PC-9 (cell line): ENCODE measurements at regions not wholly inside any gene's neighbourhood (a gene's known extent, or its start where the extent isn't known, plus 50 kb on each side); places are given as distances from the start of the nearest gene placed in this dataset.

ENCODE experiments used
- BruUV-seq: library from RNA; stranded (reverse); fragments of 400-500 nt; replicated peaks from 2 replicates; lab custom pipeline; 2021; lab: Mats Ljungman, UMichigan
- CTCF ChIA-PET: fragments of 300-600 bp; sonication (Branson Sonifier 250); formaldehyde crosslinking; loops from one replicate; lab custom pipeline; 2022; ENCODE audit warnings: antibody characterized with exemption; lab: Charles Lee
- POLR2A ChIA-PET: fragments of 300-600 bp; sonication (Branson Sonifier 250); formaldehyde crosslinking; loops from one replicate; lab custom pipeline; 2022; ENCODE audit warnings: antibody characterized with exemption; ENCODE audit not compliant: unreplicated experiment; lab: Charles Lee
- DNase-seq, 2 experiments: peaks; one replicate each; pipeline versions ENCODE4 v3.0.0 to v3.0.0-alpha.2; 2015 to 2022; ENCODE audit warnings: mixed read lengths in 1 of 2
- H2AFZ ChIP-seq: fragments of 200-600 bp; sonication (generic); 2 replicates; pipeline ENCODE4 v1.8.1; 2017; ENCODE audit warnings: antibody characterized with exemption
- H3F3A ChIP-seq: fragments of 200-600 bp; sonication (generic); 2 replicates; pipeline ENCODE4 v1.8.1; 2017; ENCODE audit warnings: antibody characterized with exemption, mild to moderate bottlenecking, low read depth; ENCODE audit not compliant: insufficient read depth
- H3K27ac ChIP-seq: fragments of 200-600 bp; sonication (generic); 2 replicates; pipeline ENCODE4 v1.6.1; 2016; ENCODE audit warnings: mixed run types
- H3K27me3 ChIP-seq: fragments of 200-600 bp; sonication (generic); 2 replicates; pipeline ENCODE4 v1.6.1; 2016; ENCODE audit warnings: low read depth, mixed run types; ENCODE audit not compliant: insufficient read depth
- H3K36me3 ChIP-seq: fragments of 200-600 bp; sonication (generic); 2 replicates; pipeline ENCODE4 v1.6.1; 2016; ENCODE audit warnings: low read depth, mixed run types
- H3K4me1 ChIP-seq: fragments of 200-600 bp; sonication (generic); replicated peaks from 2 replicates; pipeline ENCODE4 v1.6.1; 2016; ENCODE audit warnings: mixed run types; ENCODE audit not compliant: insufficient read depth
- H3K4me2 ChIP-seq: fragments of 200-600 bp; sonication (generic); 2 replicates; pipeline ENCODE4 v1.6.1; 2017; ENCODE audit warnings: mixed run types
- H3K4me3 ChIP-seq: fragments of 200-600 bp; sonication (generic); 2 replicates; pipeline ENCODE4 v1.6.1; 2016; ENCODE audit warnings: mixed run types
- H3K79me2 ChIP-seq: fragments of 200-600 bp; sonication (generic); 2 replicates; pipeline ENCODE4 v1.6.1; 2017; ENCODE audit warnings: low read depth, mixed run types
- H3K9me2 ChIP-seq: fragments of 200-600 bp; sonication (generic); 2 replicates; pipeline ENCODE4 v1.8.1; 2017; ENCODE audit warnings: mild to moderate bottlenecking; ENCODE audit not compliant: insufficient read depth
- H3K9me3 ChIP-seq: fragments of 200-600 bp; sonication (generic); 2 replicates; pipeline ENCODE4 v1.8.1; 2016; ENCODE audit warnings: low read depth; ENCODE audit not compliant: insufficient read depth
- H4K20me1 ChIP-seq: fragments of 200-600 bp; sonication (generic); 2 replicates; pipeline ENCODE4 v1.8.1; 2017; ENCODE audit not compliant: insufficient read depth
- EZH2 ChIP-seq: fragments of 200-600 bp; sonication (generic); IDR thresholded peaks from 2 replicates; pipeline ENCODE4 v1.8.0; 2017; ENCODE audit warnings: antibody characterized with exemption, low read depth
- intact Hi-C: fragments of 100-400 bp; cut with micrococcal nuclease; formaldehyde crosslinking; loops from one replicate; pipeline ENCODE4 v1.10.0; 2022; ENCODE audit not compliant: unreplicated experiment
- TF ChIP-seq, protein P1 (sequence below): fragments of 200-600 bp; sonication (generic); conservative IDR thresholded peaks from 2 replicates; pipeline ENCODE4 v1.6.1; 2017; ENCODE audit warnings: mixed run types, antibody characterized with exemption, mild to moderate bottlenecking, moderate library complexity

DNA sequence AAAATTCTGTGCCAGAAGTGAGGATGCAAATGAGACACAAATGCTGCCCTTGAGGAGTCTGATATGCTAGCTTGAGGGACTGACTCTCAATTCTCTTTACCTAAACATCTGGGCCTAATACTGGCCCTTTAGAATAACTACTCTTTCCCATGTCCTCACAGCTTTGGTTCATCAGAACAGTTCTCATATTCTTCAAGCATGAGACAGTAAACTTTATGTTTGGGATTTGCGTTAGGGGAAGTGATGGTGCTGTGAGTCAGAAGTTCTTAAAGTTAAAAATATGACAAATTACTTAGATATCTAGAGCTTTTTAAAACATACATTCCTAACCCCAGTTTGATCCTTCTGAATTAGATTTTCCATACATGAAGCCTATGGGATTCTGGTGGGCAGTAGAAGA lies 665.0 kb upstream of the RGMB start:
- intact Hi-C loops, result no loop called here
- no peak overlapping the region for H3K4me2 ChIP-seq

DNA sequence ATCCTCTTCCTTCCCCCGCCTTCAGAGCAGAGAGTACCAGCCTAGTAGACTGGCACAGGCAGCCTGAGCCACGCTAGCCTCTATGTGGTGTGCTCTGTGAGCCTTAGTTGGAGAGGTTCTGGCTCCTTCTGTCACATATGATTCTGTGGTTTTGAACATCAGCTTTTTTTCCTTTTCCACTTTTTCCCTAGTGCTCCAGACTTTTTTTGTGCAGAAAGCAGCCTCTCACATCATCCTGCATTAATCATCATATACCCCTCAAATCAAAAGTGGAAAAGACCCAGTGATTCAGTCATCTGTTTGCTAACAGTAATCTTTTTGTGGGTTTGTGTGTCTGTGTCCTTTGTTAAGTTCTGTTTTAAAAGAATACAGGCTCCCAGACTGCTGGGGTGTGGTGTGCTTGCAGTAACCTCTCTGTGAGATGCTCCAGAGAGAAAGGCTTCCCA lies 663.9 kb upstream of the RGMB start:
- TF ChIP-seq EZH2, result no peak
- TF ChIP-seq, protein P1, sequence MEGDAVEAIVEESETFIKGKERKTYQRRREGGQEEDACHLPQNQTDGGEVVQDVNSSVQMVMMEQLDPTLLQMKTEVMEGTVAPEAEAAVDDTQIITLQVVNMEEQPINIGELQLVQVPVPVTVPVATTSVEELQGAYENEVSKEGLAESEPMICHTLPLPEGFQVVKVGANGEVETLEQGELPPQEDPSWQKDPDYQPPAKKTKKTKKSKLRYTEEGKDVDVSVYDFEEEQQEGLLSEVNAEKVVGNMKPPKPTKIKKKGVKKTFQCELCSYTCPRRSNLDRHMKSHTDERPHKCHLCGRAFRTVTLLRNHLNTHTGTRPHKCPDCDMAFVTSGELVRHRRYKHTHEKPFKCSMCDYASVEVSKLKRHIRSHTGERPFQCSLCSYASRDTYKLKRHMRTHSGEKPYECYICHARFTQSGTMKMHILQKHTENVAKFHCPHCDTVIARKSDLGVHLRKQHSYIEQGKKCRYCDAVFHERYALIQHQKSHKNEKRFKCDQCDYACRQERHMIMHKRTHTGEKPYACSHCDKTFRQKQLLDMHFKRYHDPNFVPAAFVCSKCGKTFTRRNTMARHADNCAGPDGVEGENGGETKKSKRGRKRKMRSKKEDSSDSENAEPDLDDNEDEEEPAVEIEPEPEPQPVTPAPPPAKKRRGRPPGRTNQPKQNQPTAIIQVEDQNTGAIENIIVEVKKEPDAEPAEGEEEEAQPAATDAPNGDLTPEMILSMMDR, result no peak
- Histone ChIP-seq H3K27ac (no peak overlapping the region), H4K20me1 (no peaks in the 10 kb centered on the region), H3F3A (no peaks in the 10 kb centered on the region), H3K27me3 (no peaks in the 10 kb centered on the region), H2AFZ (no peak overlapping the region), H3K4me3 (no peak overlapping the region), H3K4me1 (no peaks in the 10 kb centered on the region), H3K79me2 (no peaks in the 10 kb centered on the region), H3K4me2 (no peak overlapping the region), H3K36me3 (no peaks in the 10 kb centered on the region), H3K9me3 (no peaks in the 10 kb centered on the region), H3K9me2 (no peaks in the 10 kb centered on the region)
- no peak for DNase-seq
- ChIA-PET CTCF (no interaction called here), POLR2A (no interaction called here)
- intact Hi-C loops, result no loop called here
- no TSS peak for BruUV-seq

More for the DNA sequence above, 665.0 kb upstream of the RGMB start:
- Histone ChIP-seq H2AFZ (no peak overlapping the region), H3K4me3 (no peak overlapping the region), H3K9me2 (no peaks in the 10 kb centered on the region), H3F3A (no peaks in the 10 kb centered on the region), H3K36me3 (no peaks in the 10 kb centered on the region), H3K9me3 (no peaks in the 10 kb centered on the region), H4K20me1 (no peaks in the 10 kb centered on the region), H3K27ac (no peak overlapping the region), H3K27me3 (no peaks in the 10 kb centered on the region), H3K79me2 (no peaks in the 10 kb centered on the region), H3K4me1 (no peaks in the 10 kb centered on the region)
- CTCF ChIA-PET, result no interaction called here
- DNase-seq, result no peak
- TF ChIP-seq EZH2, result no peak
- TF ChIP-seq, protein P1, result no peak
- POLR2A ChIA-PET, result no interaction called here
- BruUV-seq, result no TSS peak

DNA sequence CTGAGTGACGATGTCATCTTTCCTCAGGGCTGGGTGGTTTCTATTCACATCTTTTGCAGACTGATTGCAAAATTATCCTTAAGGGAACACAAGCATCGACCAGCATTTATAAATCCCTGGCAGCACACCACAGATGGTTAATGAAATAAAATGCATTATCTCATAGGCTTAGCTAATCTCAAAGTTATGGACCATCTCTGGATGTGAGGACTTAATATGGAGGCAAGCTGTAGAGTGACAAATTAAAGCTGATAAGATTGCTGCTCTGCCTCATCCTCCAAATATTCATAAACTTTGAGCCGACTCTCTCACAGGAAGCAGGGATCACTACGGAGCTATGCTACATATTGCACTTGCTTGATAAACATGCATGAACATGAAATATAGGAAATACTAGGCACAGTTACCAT lies 663.2 kb upstream of the RGMB start:
- TF ChIP-seq, protein P1, result no peak
- no peak for TF ChIP-seq EZH2
- POLR2A ChIA-PET, result no interaction called here

More for the DNA sequence above, 663.2 kb upstream of the RGMB start:
- Histone ChIP-seq H3K9me3 (no peaks in the 10 kb centered on the region), H3K27me3 (no peaks in the 10 kb centered on the region), H3K4me2 (no peak overlapping the region), H3F3A (no peaks in the 10 kb centered on the region), H3K36me3 (no peaks in the 10 kb centered on the region), H3K79me2 (no peaks in the 10 kb centered on the region), H3K4me3 (no peak overlapping the region), H3K4me1 (no peaks in the 10 kb centered on the region), H3K27ac (no peak overlapping the region), H2AFZ (no peak overlapping the region), H4K20me1 (no peaks in the 10 kb centered on the region), H3K9me2 (no peaks in the 10 kb centered on the region)
- CTCF ChIA-PET, result no interaction called here
- BruUV-seq, result no TSS peak
- DNase-seq, result no peak
- intact Hi-C loops, result no loop called here
